ENCODE measurements at regions not wholly inside any gene's neighbourhood (a gene's known extent, or its start where the extent isn't known, plus 50 kb on each side); places are given as distances from the start of the nearest gene placed in this dataset.

- Histone ChIP-seq H3K27ac (ENCODE audit: low read depth, low read length) (no peak overlapping the region), H4K20me1 (replicated peaks in 1 of 2; ENCODE audit: control insufficient read depth in 1 of 2, insufficient read depth in 2 of 2, low read length in 2 of 2) (peaks cover 0 to 2% of the 10 kb centered on the region in 2 experiments), H3K18ac (ENCODE audit: extremely low read depth, low read length) (no peak overlapping the region), H2BK20ac (ENCODE audit: low read length) (no peak overlapping the region), H2AFZ (ENCODE audit: low read length) (no peak overlapping the region), H3K4me2 (ENCODE audit: insufficient read depth in 1 of 2, low read depth in 2 of 2, low read length in 2 of 2) (no peak overlapping the region), H4K5ac (ENCODE audit: insufficient read length, low read depth, low read length) (no peak overlapping the region), H2BK12ac (ENCODE audit: low read depth, low read length) (no peak overlapping the region), H4K8ac (ENCODE audit: extremely low read depth, insufficient read depth, low read length) (no peak overlapping the region), H3K56ac (replicated peaks; ENCODE audit: insufficient read length, low read depth, low read length) (no peak overlapping the region), H3K9me3 (ENCODE audit: insufficient read depth in 2 of 2, low read depth in 1 of 2, low read length in 1 of 2) (no peaks in the 10 kb centered on the region), H2AK5ac (ENCODE audit: low read depth, low read length) (no peak overlapping the region), H3K79me2 (ENCODE audit: control insufficient read depth in 1 of 2, insufficient read depth in 2 of 2, low read length in 2 of 2) (no peaks in the 10 kb centered on the region), H2BK15ac (ENCODE audit: low read length) (peak overlapping the region; percentile 61; the same call in 1 of the 2 replicates), H3K4me3 (ENCODE audit: extremely low read depth in 1 of 4, insufficient read depth in 2 of 4, low read depth in 3 of 4, low read length in 4 of 4) (no peak overlapping the region), H3K9ac (replicated peaks in 1 of 4; ENCODE audit: extremely low read depth in 1 of 4, low read depth in 3 of 4, low read length in 3 of 4) (no peak overlapping the region), H3K23ac (ENCODE audit: insufficient read length) (no peak overlapping the region), H3K36me3 (ENCODE audit: control insufficient read depth in 2 of 4, insufficient read depth in 4 of 4, low read length in 3 of 4) (no peaks in the 10 kb centered on the region), H2BK5ac (ENCODE audit: low read depth, low read length) (no peak overlapping the region), H3K4me1 (replicated peaks in 1 of 4; ENCODE audit: control insufficient read depth in 3 of 4, insufficient read depth in 4 of 4, low read length in 3 of 4) (no peaks in the 10 kb centered on the region), H3K23me2 (ENCODE audit: low read depth, low read length) (no peaks in the 10 kb centered on the region), H3K14ac (ENCODE audit: insufficient read length) (no peak overlapping the region), H3K4ac (replicated peaks; ENCODE audit: insufficient read length, low read depth, low read length) (no peak overlapping the region), H3K79me1 (ENCODE audit: low read depth, low read length) (no peaks in the 10 kb centered on the region), H3K27me3 (replicated peaks in 1 of 4; ENCODE audit: control insufficient read depth in 3 of 4, extremely low read depth in 1 of 4, insufficient read depth in 3 of 4, low read length in 3 of 4) (no peaks in the 10 kb centered on the region), H2BK120ac (replicated peaks; ENCODE audit: low read depth, low read length) (no peak overlapping the region), H4K91ac (replicated peaks; ENCODE audit: insufficient read length, low read length) (no peak overlapping the region)
- no peak for FAIRE-seq
- WGBS, 2 experiments (ENCODE audit: extremely low coverage in 1 of 2, insufficient coverage in 1 of 2, insufficient read length in 1 of 2, insufficient replicate concordance in 2 of 2, low coverage in 1 of 2, low lambda C conversion rate in 2 of 2, missing lambda C conversion rate in 1 of 2) = 72% methylated on average over 3 of the region's 3 CpGs; no CpG with 5 or more reads in 1 of the 2 experiments
- POLR2A ChIA-PET (ENCODE audit: partially characterized antibody) = no interaction called here
- CTCF ChIA-PET (ENCODE audit: partially characterized antibody) = interaction anchor here (1.1 to 1.2 kb wide), 2 partner anchors 11 to 82 kb away, joined by 3 read pairs; no protein-coding TSS in a partner anchor
- no peak for DNase-seq (ENCODE audit: low read depth in 1 of 2, low spot score in 2 of 2)
- TF ChIP-seq CEBPB (IDR thresholded peaks at IDR 0.05; ENCODE audit: low read depth, low read length) = no peak
- TF ChIP-seq POLR2AphosphoS5 (IDR thresholded peaks at IDR 0.05; ENCODE audit: low read depth, low read length) = no peak
- no peak for TF ChIP-seq CHD2 (IDR thresholded peaks at IDR 0.05; ENCODE audit: low read length)
Observed at GRCh38 chr5:133691448-133691847, 79.1 kb upstream of the FSTL4 start.
